Neutrophil (primary cell): ENCODE measurements at regions not wholly inside any gene's neighbourhood (a gene's known extent, or its start where the extent isn't known, plus 50 kb on each side); places are given as distances from the start of the nearest gene placed in this dataset.
"Not testable (repeated sequence)": the region's sequence is repeated elsewhere in the genome, so short reads cannot be mapped to it uniquely, and the experiment has no call there.

Experiments used
- H3K27ac ChIP-seq: fragments of 200-600 bp; sonication (generic); 2 replicates; pipeline ENCODE4 v1.5.1; 2016; ENCODE audit warnings: mild to moderate bottlenecking, moderate library complexity
- H3K27me3 ChIP-seq: fragments of 200-600 bp; sonication (generic); 2 replicates; pipeline ENCODE4 v1.6.0; 2016; ENCODE audit warnings: mild to moderate bottlenecking
- H3K36me3 ChIP-seq: fragments of 200-600 bp; sonication (generic); 2 replicates; pipeline ENCODE4 v1.5.1; 2017
- H3K4me1 ChIP-seq, 2 experiments: fragments of 200-600 bp in 1 of 2; sonication (generic) in 1 of 2; 1 replicate in 1 of 2; 2 replicates in 1 of 2; pipeline versions ENCODE4 v1.5.1 to v1.6.1; 2013 to 2016; ENCODE audit warnings: low read depth in 1 of 2, low read length in 1 of 2, mild to moderate bottlenecking in 1 of 2, moderate library complexity in 1 of 2; ENCODE audit not compliant: control insufficient read depth in 1 of 2, insufficient read depth in 1 of 2
- H3K4me3 ChIP-seq, 2 experiments: fragments of 200-600 bp in 1 of 2; sonication (generic) in 1 of 2; 1 replicate in 1 of 2; 2 replicates in 1 of 2; pipeline ENCODE4 v1.5.1; 2013 to 2016; ENCODE audit warnings: low read depth in 1 of 2, low read length in 1 of 2, mild to moderate bottlenecking in 1 of 2, moderate library complexity in 1 of 2
- H3K9me3 ChIP-seq: fragments of 200-600 bp; sonication (generic); 2 replicates; pipeline ENCODE4 v1.5.1; 2016
- CTCF ChIP-seq: fragments of 200-600 bp; sonication (generic); IDR thresholded peaks from 2 replicates; pipeline ENCODE4 v1.5.1; 2016; ENCODE audit warnings: antibody characterized with exemption

- Histone ChIP-seq H3K4me1 (no peaks in the 10 kb centered on the region), H3K9me3 (no peaks in the 10 kb centered on the region), H3K36me3 (no peaks in the 10 kb centered on the region), H3K27me3 (peaks cover 6% of the 10 kb centered on the region), H3K4me3 (no peak overlapping the region), H3K27ac (no peak overlapping the region)
- TF ChIP-seq CTCF, result no peak
These were observed 700.9 kb upstream of the NR2F2 start for GRCh38 chr15:95629503-95630168.

GRCh38 chr15:95630683-95631082 lies 699.8 kb upstream of the NR2F2 start:
- H3K9me3 ChIP-seq, result no peaks in the 10 kb centered on the region
- H3K27ac ChIP-seq, result no peak overlapping the region
- no peak for TF ChIP-seq CTCF
- H3K4me3 ChIP-seq, result no peak overlapping the region
- no peaks in the 10 kb centered on the region for H3K4me1 ChIP-seq
- peaks cover 6% of the 10 kb centered on the region for H3K27me3 ChIP-seq
- no peaks in the 10 kb centered on the region for H3K36me3 ChIP-seq

GRCh38 chr15:95635666-95636065 lies 694.8 kb upstream of the NR2F2 start:
- Histone ChIP-seq H3K27me3 (no peaks in the 10 kb centered on the region), H3K4me3 (no peak overlapping the region), H3K36me3 (no peaks in the 10 kb centered on the region), H3K9me3 (no peaks in the 10 kb centered on the region), H3K27ac (no peak overlapping the region), H3K4me1 (no peaks in the 10 kb centered on the region)
- TF ChIP-seq CTCF, result no peak

- no peak for TF ChIP-seq CTCF
- no peaks in the 10 kb centered on the region for H3K4me1 ChIP-seq
- no peak overlapping the region for H3K27ac ChIP-seq
- no peak overlapping the region for H3K4me3 ChIP-seq
- no peaks in the 10 kb centered on the region for H3K36me3 ChIP-seq
- no peaks in the 10 kb centered on the region for H3K9me3 ChIP-seq
- H3K27me3 ChIP-seq, result no peaks in the 10 kb centered on the region
These were observed 694.4 kb upstream of the NR2F2 start for GRCh38 chr15:95636107-95636506.

GRCh38 chr15:95637234-95637633 lies 693.3 kb upstream of the NR2F2 start:
- H3K27ac ChIP-seq, H3K36me3 ChIP-seq, H3K9me3 ChIP-seq, H3K4me3 ChIP-seq, H3K4me1 ChIP-seq, H3K27me3 ChIP-seq: not testable (repeated sequence)

DNA sequence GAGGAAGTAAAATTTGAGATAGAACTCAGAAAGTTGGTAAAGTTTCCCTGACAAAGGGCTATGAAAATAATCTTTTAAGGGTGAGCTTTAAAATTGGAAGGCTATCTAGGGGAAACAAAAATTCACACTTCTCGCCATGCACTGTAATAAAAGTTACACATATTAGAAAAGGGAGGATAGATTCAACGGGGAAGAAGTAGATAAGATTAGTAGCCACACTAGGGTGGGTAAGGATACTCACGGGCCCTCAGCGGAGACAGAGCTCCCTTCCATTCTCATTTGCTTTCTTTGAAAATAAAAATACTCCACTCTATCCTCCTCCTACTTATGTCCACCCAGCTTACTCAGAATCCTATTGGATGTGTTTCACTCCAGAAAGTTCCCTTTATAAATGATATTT lies 691.3 kb upstream of the NR2F2 start:
- Histone ChIP-seq H3K4me3 (no peak overlapping the region), H3K4me1 (no peaks in the 10 kb centered on the region), H3K27ac (no peak overlapping the region), H3K27me3 (no peaks in the 10 kb centered on the region), H3K36me3 (no peaks in the 10 kb centered on the region), H3K9me3 (no peaks in the 10 kb centered on the region)
- TF ChIP-seq CTCF, result no peak
